ENCODE measurements at regions not wholly inside any gene's neighbourhood (a gene's known extent, or its start where the extent isn't known, plus 50 kb on each side); places are given as distances from the start of the nearest gene placed in this dataset.

GRCh38 chr22:25373961-25374360 lies 154.5 kb downstream of the CRYBB2 start:
- TF ChIP-seq REST (IDR thresholded peaks at IDR 0.05) = no peak
- TF ChIP-seq, protein P1, sequence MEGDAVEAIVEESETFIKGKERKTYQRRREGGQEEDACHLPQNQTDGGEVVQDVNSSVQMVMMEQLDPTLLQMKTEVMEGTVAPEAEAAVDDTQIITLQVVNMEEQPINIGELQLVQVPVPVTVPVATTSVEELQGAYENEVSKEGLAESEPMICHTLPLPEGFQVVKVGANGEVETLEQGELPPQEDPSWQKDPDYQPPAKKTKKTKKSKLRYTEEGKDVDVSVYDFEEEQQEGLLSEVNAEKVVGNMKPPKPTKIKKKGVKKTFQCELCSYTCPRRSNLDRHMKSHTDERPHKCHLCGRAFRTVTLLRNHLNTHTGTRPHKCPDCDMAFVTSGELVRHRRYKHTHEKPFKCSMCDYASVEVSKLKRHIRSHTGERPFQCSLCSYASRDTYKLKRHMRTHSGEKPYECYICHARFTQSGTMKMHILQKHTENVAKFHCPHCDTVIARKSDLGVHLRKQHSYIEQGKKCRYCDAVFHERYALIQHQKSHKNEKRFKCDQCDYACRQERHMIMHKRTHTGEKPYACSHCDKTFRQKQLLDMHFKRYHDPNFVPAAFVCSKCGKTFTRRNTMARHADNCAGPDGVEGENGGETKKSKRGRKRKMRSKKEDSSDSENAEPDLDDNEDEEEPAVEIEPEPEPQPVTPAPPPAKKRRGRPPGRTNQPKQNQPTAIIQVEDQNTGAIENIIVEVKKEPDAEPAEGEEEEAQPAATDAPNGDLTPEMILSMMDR (IDR thresholded peaks at IDR 0.05; ENCODE audit: low read depth, low read length, missing input control) = no peak
- TF ChIP-seq RAD21 (IDR thresholded peaks at IDR 0.05) = no peak
- TF ChIP-seq MAX (IDR thresholded peaks at IDR 0.05) = no peak
- no peak for TF ChIP-seq JUND (IDR thresholded peaks at IDR 0.05)
